HG02610 (cell line): ENCODE measurements at regions not wholly inside any gene's neighbourhood (a gene's known extent, or its start where the extent isn't known, plus 50 kb on each side); places are given as distances from the start of the nearest gene placed in this dataset.

Source experiments
- ATAC-seq: cut with Tn5 transposase; IDR thresholded peaks from one replicate; pipeline ENCODE4 v1.9.1; 2021; ENCODE audit warnings: mild to moderate bottlenecking, moderate library complexity; ENCODE audit not compliant: unreplicated experiment

GRCh38 chr11:109096266-109096665 is 325.7 kb upstream of the C11orf87 start:
- no peak for ATAC-seq

GRCh38 chr11:109106151-109106906 is 315.7 kb upstream of the C11orf87 start:
- ATAC-seq, result no peak

GRCh38 chr11:109109150-109109549 is 312.8 kb upstream of the C11orf87 start:
- ATAC-seq, result no peak

GRCh38 chr11:109109571-109110315 is 312.2 kb upstream of the C11orf87 start:
- no peak for ATAC-seq

- no peak for ATAC-seq
Measured at GRCh38 chr11:109112261-109112660, 309.7 kb upstream of the C11orf87 start.

- ATAC-seq, result no peak
Measured at GRCh38 chr11:109112821-109113280, 309.1 kb upstream of the C11orf87 start.

- no peak for ATAC-seq
Measured at GRCh38 chr11:109120341-109120740, 301.6 kb upstream of the C11orf87 start.

- no peak for ATAC-seq
Measured at GRCh38 chr11:109121173-109121932, 300.6 kb upstream of the C11orf87 start.

- ATAC-seq, result no peak
Measured at GRCh38 chr11:109123816-109124787, 297.9 kb upstream of the C11orf87 start.

GRCh38 chr11:109130910-109131309 is 291.1 kb upstream of the C11orf87 start:
- ATAC-seq, result no peak

- peak; percentile 63 for ATAC-seq
Measured at GRCh38 chr11:109132539-109132938, 289.5 kb upstream of the C11orf87 start.

GRCh38 chr11:109133159-109133558 is 288.8 kb upstream of the C11orf87 start:
- ATAC-seq, result no peak

- no peak for ATAC-seq
Measured at GRCh38 chr11:109135627-109136026, 286.4 kb upstream of the C11orf87 start.

GRCh38 chr11:109138196-109138595 is 283.8 kb upstream of the C11orf87 start:
- ATAC-seq, result no peak

GRCh38 chr11:109140426-109140825 is 281.6 kb upstream of the C11orf87 start:
- no peak for ATAC-seq

- ATAC-seq, result no peak
Measured at GRCh38 chr11:109140857-109141515, 281.0 kb upstream of the C11orf87 start.

- no peak for ATAC-seq
Measured at GRCh38 chr11:109145287-109145686, 276.7 kb upstream of the C11orf87 start.

GRCh38 chr11:109147726-109148125 is 274.3 kb upstream of the C11orf87 start:
- ATAC-seq, result no peak

GRCh38 chr11:109148669-109149068 is 273.3 kb upstream of the C11orf87 start:
- ATAC-seq, result no peak

GRCh38 chr11:109150581-109150980 is 271.4 kb upstream of the C11orf87 start:
- ATAC-seq, result no peak
